Stomach smooth muscle (tissue), 2 donors: ENCODE measurements at regions not wholly inside any gene's neighbourhood (a gene's known extent, or its start where the extent isn't known, plus 50 kb on each side); places are given as distances from the start of the nearest gene placed in this dataset.

Experiments used
- H3K27ac ChIP-seq: one replicate; pipeline ENCODE4 v1.7.0; 2013; ENCODE audit warnings: mild to moderate bottlenecking, low read length, inconsistent platforms
- H3K27me3 ChIP-seq, 2 donors: one replicate each; pipeline ENCODE4 v1.7.0; 2013; ENCODE audit warnings: low read length in 2 of 2; ENCODE audit not compliant: insufficient read depth in 2 of 2, control insufficient read depth in 1 of 2
- H3K36me3 ChIP-seq, 2 donors: one replicate each; pipeline ENCODE4 v1.7.0; 2013; ENCODE audit warnings: low read length in 2 of 2; ENCODE audit not compliant: control insufficient read depth in 2 of 2, insufficient read depth in 2 of 2
- H3K4me1 ChIP-seq: one replicate; pipeline ENCODE4 v1.7.0; 2013; ENCODE audit warnings: low read length; ENCODE audit not compliant: control insufficient read depth, insufficient read depth
- H3K4me3 ChIP-seq, 2 donors: one replicate each; pipeline ENCODE4 v1.7.0; 2013; ENCODE audit warnings: low read length in 2 of 2
- H3K9ac ChIP-seq, 2 donors: one replicate each; pipeline ENCODE4 v1.7.0; 2013; ENCODE audit warnings: low read length in 2 of 2, mild to moderate bottlenecking in 1 of 2
- H3K9me3 ChIP-seq, 2 donors: one replicate each; pipeline ENCODE4 v1.7.0; 2013; ENCODE audit warnings: low read length in 2 of 2; ENCODE audit not compliant: control insufficient read depth in 2 of 2
- donor health status: healthy.
- donor health status: Pancreatic carcinoma.

- H3K27me3 ChIP-seq = no peaks in the 10 kb centered on the region
- H3K27ac ChIP-seq = no peak overlapping the region
- H3K9me3 ChIP-seq = no peaks in the 10 kb centered on the region
- no peak overlapping the region for H3K9ac ChIP-seq
- H3K36me3 ChIP-seq = peaks cover 7 to 22% of the 10 kb centered on the region in 2 donors
- no peak overlapping the region for H3K4me3 ChIP-seq
- peaks cover 4% of the 10 kb centered on the region for H3K4me1 ChIP-seq
Measured at GRCh38 chr3:64808061-64808460, 120.3 kb upstream of the ADAMTS9 start.

GRCh38 chr3:64806668-64807605, 119.1 kb upstream of the ADAMTS9 start:
- peaks cover 4% of the 10 kb centered on the region for H3K4me1 ChIP-seq
- H3K9me3 ChIP-seq = no peaks in the 10 kb centered on the region
- no peak overlapping the region for H3K9ac ChIP-seq
- H3K4me3 ChIP-seq = no peak overlapping the region
- H3K27ac ChIP-seq = no peak overlapping the region
- H3K27me3 ChIP-seq = no peaks in the 10 kb centered on the region
- H3K36me3 ChIP-seq = peaks cover 8 to 22% of the 10 kb centered on the region in 2 donors

- peaks cover 14 to 24% of the 10 kb centered on the region in 2 donors for H3K36me3 ChIP-seq
Measured at GRCh38 chr3:64805978-64806377, 118.2 kb upstream of the ADAMTS9 start.

GRCh38 chr3:64805248-64805647, 117.4 kb upstream of the ADAMTS9 start:
- H3K4me1 ChIP-seq = peaks cover 4% of the 10 kb centered on the region
- no peaks in the 10 kb centered on the region for H3K27me3 ChIP-seq
- H3K9ac ChIP-seq = no peak overlapping the region
- peaks cover 12 to 26% of the 10 kb centered on the region in 2 donors for H3K36me3 ChIP-seq
- H3K27ac ChIP-seq = no peak overlapping the region
- no peaks in the 10 kb centered on the region for H3K9me3 ChIP-seq
- no peak overlapping the region for H3K4me3 ChIP-seq

More at GRCh38 chr3:64805978-64806377, 118.2 kb upstream of the ADAMTS9 start:
- Histone ChIP-seq H3K4me1 (peaks cover 4% of the 10 kb centered on the region), H3K27ac (no peak overlapping the region), H3K4me3 (no peak overlapping the region), H3K9ac (no peak overlapping the region), H3K27me3 (no peaks in the 10 kb centered on the region), H3K9me3 (no peaks in the 10 kb centered on the region)

- H3K27ac ChIP-seq = no peak overlapping the region
- H3K36me3 ChIP-seq = peaks cover 12 to 33% of the 10 kb centered on the region in 2 donors
- peaks cover 5% of the 10 kb centered on the region for H3K4me1 ChIP-seq
- no peaks in the 10 kb centered on the region for H3K9me3 ChIP-seq
- no peak overlapping the region for H3K4me3 ChIP-seq
- H3K27me3 ChIP-seq = no peaks in the 10 kb centered on the region
- H3K9ac ChIP-seq = no peak overlapping the region
Measured at GRCh38 chr3:64803469-64803868, 115.7 kb upstream of the ADAMTS9 start.

- no peaks in the 10 kb centered on the region for H3K9me3 ChIP-seq
- peaks cover 12 to 33% of the 10 kb centered on the region in 2 donors for H3K36me3 ChIP-seq
- no peak overlapping the region for H3K9ac ChIP-seq
- peaks cover 8% of the 10 kb centered on the region for H3K4me1 ChIP-seq
- no peak overlapping the region for H3K27ac ChIP-seq
- H3K27me3 ChIP-seq = no peaks in the 10 kb centered on the region
- no peak overlapping the region for H3K4me3 ChIP-seq
Measured at GRCh38 chr3:64802460-64802859, 114.7 kb upstream of the ADAMTS9 start.

GRCh38 chr3:64801856-64802255, 114.1 kb upstream of the ADAMTS9 start:
- Histone ChIP-seq H3K36me3 (peaks cover 12 to 29% of the 10 kb centered on the region in 2 donors), H3K9ac (no peak overlapping the region), H3K27ac (no peak overlapping the region), H3K4me1 (peaks cover 8% of the 10 kb centered on the region), H3K4me3 (no peak overlapping the region), H3K27me3 (no peaks in the 10 kb centered on the region), H3K9me3 (no peaks in the 10 kb centered on the region)

- Histone ChIP-seq H3K4me3 (no peak overlapping the region), H3K27ac (no peak overlapping the region), H3K9me3 (no peaks in the 10 kb centered on the region), H3K36me3 (peaks cover 12 to 21% of the 10 kb centered on the region in 2 donors), H3K9ac (no peak overlapping the region), H3K4me1 (peaks cover 4% of the 10 kb centered on the region), H3K27me3 (no peaks in the 10 kb centered on the region)
Measured at GRCh38 chr3:64799606-64800005, 111.8 kb upstream of the ADAMTS9 start.

- Histone ChIP-seq H3K27me3 (no peaks in the 10 kb centered on the region), H3K4me3 (no peak overlapping the region), H3K4me1 (peaks cover 4% of the 10 kb centered on the region), H3K36me3 (peaks cover 12 to 17% of the 10 kb centered on the region in 2 donors), H3K27ac (no peak overlapping the region), H3K9me3 (no peaks in the 10 kb centered on the region), H3K9ac (no peak overlapping the region)
Measured at GRCh38 chr3:64798316-64798715, 110.5 kb upstream of the ADAMTS9 start.

GRCh38 chr3:64796607-64797399, 109.0 kb upstream of the ADAMTS9 start:
- Histone ChIP-seq H3K9ac (no peak overlapping the region), H3K36me3 (peaks cover 9 to 16% of the 10 kb centered on the region in 2 donors), H3K27ac (no peak overlapping the region), H3K4me1 (peaks cover 4% of the 10 kb centered on the region), H3K9me3 (no peaks in the 10 kb centered on the region), H3K4me3 (no peak overlapping the region), H3K27me3 (no peaks in the 10 kb centered on the region)
